PFSK-1 (cell line): ENCODE measurements at regions not wholly inside any gene's neighbourhood (a gene's known extent, or its start where the extent isn't known, plus 50 kb on each side); places are given as distances from the start of the nearest gene placed in this dataset.

Experiments
- FOXP2 ChIP-seq: optimal IDR thresholded peaks from 2 replicates; pipeline ENCODE3; 2011; ENCODE audit warnings: borderline replicate concordance, control low read depth, inconsistent platforms; ENCODE audit not compliant: insufficient read depth; ENCODE audit errors: extremely low read length, extremely low read depth
- POLR2AphosphoS5 ChIP-seq: IDR thresholded peaks from 2 replicates; pipeline ENCODE4 v1.6.1; 2012; ENCODE audit warnings: low read depth, mild to moderate bottlenecking, control low read depth, low read length, moderate library complexity
- SIN3A ChIP-seq: IDR thresholded peaks from 2 replicates; pipeline ENCODE4 v1.6.1; 2012; ENCODE audit warnings: mild to moderate bottlenecking, low read length, moderate library complexity, borderline replicate concordance; ENCODE audit not compliant: insufficient read depth
- TAF1 ChIP-seq: IDR thresholded peaks from 2 replicates; pipeline ENCODE4 v1.6.1; 2012; ENCODE audit warnings: low read length, control low read depth, borderline replicate concordance; ENCODE audit not compliant: insufficient read depth
- TF ChIP-seq, protein P1 (sequence below), 2 experiments: IDR thresholded peaks; 2 replicates each; pipeline versions ENCODE4 v1.6.1 to v1.8.0; 2011 to 2012; ENCODE audit warnings: low read depth in 2 of 2, low read length in 2 of 2, control low read depth in 1 of 2, inconsistent platforms in 1 of 2, mild to moderate bottlenecking in 1 of 2, moderate library complexity in 1 of 2; ENCODE audit not compliant: insufficient read depth in 1 of 2

DNA sequence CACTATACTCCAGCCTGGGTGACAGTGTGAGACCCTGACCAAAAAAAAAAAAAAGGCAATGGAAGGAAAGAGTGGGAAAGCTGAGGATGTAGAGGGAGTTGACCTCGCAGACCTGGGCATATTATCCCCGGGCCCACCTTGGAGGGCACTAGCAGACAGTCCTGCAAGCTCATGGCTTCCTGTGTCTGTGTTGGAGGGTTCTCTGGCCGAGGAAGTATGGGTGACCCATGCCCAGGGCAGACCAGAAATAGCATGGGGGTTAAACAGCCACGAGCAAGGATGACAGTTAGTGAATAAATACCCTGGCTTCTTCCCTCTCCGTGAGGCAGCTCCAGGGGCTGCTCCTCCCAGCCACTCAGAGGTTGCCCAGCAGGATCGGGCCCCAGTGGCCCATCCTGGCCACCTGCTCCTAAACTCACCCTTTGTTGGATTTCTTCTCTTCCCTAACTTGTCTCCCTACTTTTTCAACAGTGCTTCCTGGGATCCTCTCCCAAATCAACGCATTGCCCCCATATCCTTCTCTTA lies 485.8 kb downstream of the ZNF536 start:
- no peak for TF ChIP-seq POLR2AphosphoS5
- TF ChIP-seq SIN3A: no peak
- TF ChIP-seq, protein P1, sequence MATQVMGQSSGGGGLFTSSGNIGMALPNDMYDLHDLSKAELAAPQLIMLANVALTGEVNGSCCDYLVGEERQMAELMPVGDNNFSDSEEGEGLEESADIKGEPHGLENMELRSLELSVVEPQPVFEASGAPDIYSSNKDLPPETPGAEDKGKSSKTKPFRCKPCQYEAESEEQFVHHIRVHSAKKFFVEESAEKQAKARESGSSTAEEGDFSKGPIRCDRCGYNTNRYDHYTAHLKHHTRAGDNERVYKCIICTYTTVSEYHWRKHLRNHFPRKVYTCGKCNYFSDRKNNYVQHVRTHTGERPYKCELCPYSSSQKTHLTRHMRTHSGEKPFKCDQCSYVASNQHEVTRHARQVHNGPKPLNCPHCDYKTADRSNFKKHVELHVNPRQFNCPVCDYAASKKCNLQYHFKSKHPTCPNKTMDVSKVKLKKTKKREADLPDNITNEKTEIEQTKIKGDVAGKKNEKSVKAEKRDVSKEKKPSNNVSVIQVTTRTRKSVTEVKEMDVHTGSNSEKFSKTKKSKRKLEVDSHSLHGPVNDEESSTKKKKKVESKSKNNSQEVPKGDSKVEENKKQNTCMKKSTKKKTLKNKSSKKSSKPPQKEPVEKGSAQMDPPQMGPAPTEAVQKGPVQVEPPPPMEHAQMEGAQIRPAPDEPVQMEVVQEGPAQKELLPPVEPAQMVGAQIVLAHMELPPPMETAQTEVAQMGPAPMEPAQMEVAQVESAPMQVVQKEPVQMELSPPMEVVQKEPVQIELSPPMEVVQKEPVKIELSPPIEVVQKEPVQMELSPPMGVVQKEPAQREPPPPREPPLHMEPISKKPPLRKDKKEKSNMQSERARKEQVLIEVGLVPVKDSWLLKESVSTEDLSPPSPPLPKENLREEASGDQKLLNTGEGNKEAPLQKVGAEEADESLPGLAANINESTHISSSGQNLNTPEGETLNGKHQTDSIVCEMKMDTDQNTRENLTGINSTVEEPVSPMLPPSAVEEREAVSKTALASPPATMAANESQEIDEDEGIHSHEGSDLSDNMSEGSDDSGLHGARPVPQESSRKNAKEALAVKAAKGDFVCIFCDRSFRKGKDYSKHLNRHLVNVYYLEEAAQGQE (IDR thresholded peaks at IDR 0.05; ENCODE audit: insufficient read depth in 1 of 2, low read depth in 2 of 2, low read length in 2 of 2): no peak
- TF ChIP-seq TAF1: no peak
- TF ChIP-seq FOXP2: no peak
